GM19455 (cell line): ENCODE measurements at regions not wholly inside any gene's neighbourhood (a gene's known extent, or its start where the extent isn't known, plus 50 kb on each side); places are given as distances from the start of the nearest gene placed in this dataset.

Experiments
- ATAC-seq: cut with Tn5 transposase; IDR thresholded peaks from one replicate; pipeline ENCODE4 v1.9.1; 2021; ENCODE audit not compliant: unreplicated experiment

DNA sequence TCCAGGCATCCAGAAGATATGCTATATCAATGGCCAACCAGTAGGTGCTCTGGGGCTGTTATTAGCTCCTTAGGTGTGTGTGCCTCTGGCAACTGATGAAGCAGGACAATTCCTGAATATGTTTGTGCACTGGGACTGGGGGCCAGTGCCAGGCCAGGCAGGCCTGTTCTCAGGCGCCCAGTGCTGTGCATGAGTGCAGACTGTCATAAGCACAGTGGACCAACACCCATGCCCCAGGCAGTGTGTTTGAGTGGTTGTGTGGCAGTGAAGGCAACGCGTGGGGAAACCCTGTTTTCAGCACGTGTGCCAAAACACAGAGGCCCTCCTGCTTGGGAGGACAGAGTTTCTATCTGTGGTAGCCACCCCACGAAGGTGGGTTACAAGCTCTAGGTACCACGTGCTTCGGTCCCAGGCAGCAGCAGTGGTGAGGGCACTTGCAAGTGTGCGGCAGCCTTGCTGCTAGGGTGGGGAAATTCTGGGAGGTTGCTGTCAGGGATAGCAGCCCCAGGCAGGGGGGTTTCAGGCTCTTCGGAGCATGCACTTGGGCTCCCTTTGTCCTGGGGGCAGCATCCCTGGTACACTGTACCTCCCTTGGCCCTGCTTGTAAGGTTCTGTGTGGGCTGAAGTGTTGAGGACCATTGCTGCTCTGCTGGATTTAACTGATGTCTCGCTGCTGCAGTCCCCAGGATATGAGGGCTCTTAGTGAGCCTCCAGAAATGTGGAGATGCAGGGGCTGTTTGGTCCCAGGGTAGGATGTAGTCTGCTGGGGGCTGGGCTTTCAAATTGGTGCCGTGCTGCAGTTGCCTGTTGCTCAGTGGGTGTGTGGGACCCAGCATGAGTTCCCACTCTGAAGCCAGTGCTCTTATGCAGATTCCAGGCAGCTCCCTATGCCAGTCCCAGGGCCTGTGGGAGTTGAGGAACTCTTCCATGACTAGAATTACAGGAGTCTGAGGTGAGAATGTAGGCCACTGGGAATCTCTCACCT, 280.9 kb downstream of the RPRM start:
- no peak for ATAC-seq

DNA sequence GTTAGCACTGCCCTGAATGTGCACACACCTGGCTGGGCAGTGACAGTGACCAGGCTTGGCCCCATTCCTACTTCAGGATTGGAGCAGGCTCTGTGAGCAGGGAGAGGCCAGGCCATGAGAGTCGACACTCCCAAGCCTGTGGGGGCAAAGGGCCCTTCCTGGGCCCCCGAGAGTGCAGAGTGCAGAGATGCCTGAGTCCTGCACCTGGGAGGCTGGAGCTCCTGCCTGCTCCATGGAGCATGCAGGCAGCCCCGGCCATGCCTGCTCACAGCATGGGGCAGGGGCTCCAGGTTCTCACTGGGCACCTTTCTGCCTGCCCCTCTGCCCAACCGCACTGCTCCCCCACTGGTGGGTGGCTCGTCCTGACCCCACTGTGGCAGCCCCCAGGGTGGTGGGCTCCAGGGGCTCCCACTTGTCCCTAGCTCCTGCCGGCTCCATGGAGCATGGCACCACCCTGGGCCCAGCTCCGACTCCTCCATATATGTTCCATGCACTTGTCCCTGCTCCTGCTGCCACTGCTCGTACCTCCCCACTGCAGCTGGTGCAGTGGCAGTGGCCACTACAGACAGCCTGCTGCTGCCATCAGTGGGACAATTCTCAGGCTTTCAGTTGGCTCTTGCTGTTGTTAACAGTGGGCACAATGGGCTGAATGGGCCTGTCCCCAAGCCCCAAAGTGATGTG, 282.0 kb downstream of the RPRM start:
- no peak for ATAC-seq

DNA sequence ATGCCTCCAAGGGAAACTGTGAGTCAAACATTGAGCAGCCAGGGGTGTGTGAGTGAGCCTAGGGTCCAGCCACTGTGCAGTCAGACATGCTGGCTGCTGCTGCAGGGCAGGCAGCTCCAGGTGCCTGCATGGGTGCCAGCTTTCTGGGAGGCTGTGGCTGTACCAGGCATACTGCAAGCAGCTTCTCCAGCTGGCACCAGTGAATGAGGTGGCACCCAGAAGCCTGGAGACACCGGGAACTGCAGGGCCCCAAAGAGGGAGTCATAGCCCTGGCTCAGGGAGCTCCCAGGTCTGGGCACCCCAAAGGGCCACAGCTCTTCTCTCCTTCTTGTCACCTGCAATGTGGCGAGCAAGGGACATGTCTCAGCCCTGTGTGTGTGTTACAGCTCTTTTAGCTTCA, 283.2 kb downstream of the RPRM start:
- ATAC-seq = no peak

DNA sequence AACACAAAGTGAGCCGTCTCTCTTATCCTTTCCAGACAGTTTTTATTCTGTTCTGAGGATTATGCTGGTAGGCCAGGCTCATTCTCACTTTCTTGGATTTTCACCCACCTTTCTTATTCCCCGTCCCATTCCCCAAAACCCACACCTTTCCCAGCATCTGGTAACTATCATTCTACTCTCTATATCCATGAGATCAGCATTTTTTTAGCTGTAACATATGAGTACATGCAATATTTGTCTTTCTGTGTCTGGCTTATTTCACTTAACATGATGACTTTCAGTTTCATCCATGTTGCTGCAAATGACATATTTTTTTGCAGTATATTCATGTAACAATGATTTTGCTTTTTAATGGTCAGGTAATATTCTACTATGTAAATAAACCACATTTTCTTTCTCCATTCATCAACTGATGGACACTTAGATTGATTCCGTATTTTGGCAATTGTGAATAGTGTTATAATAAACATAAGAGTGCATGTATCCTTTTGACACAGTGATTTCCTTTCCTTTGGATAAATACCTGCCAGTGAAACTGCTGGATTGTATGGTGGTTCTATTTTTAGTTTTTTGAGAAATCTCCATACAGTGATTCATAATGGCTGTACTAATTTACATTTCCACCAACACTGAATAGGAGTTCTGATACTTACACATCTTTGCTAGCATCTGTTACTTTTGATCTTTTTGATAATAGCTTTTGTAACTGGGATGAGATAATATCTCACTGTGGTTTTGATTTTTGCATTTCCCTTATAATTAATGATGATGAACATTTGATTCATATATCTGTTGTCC, 289.3 kb downstream of the RPRM start:
- ATAC-seq = no peak

DNA sequence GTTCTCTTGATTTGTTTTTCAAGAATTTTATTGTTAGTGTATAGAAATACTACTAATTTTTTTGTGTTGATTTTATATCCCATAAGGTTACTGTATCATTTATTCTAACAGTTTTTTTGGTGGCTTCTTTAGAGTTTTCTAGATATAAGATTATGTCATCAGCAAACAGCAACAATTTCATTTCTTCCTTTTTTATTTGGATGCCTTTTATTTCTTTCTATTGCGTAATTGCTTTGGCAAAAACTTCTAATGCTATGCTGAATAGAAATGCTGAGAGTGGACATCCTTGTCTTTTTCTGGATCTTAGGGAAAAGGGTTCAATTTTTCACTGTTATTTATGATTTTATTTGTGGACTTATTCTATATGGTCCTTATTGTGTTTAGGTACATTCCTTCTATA, 298.8 kb downstream of the RPRM start:
- ATAC-seq = no peak

DNA sequence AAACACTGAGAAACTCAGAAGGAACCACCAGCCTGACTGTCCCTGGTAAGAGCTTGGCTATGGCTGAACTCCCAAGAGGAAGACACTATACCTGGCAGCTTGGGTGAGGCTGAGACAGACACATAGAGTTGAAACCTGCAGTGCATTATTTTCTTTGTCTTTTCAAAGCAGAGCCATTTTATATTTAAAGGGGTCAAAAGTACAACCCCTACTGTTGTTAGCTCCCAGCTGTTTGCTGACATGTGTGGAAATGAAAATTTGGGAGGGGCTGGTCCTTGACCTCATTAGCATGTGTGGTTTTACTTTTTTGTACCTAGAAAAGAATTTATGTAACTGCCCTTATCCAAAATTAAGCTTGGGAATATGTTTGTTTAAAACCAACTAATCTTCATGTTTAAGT, 309.0 kb downstream of the RPRM start:
- ATAC-seq = no peak

DNA sequence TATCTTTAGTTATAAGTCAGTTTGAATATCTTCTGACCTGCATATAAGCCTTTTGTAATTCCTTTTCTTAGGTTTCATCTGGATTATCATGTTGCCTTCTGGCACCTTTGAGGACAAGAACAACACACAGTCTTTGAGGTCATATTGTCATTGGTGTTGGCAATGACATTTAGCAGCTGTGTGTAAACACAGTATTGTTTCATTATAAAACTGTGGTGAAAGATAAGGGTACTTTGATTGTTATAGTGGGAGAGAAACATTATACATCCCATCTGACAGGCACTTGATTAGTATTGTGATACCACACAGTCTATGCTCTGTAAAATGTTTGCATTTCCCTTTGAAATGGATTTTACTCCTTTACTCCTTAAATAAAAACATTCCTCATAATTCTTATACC, 313.5 kb downstream of the RPRM start:
- ATAC-seq = no peak

DNA sequence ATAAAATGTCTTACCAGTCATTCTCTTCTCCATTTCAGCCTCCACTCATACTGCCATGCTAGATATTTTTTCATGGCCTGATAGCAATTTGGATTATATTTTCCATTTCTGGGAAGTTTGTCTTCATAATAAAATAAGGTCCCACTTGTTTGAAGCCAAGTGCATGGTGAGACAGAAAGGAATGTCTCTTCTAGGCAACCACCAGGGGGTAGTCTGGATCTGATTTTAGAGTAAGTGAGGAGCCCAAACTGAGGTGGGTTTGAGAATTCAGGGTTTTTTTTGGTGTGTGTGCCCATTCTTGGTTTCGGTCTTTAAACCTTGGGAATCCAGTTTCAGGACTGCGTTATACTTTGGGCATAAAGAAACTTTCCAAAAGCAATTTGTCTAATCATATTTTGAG, 315.5 kb downstream of the RPRM start:
- ATAC-seq = no peak

DNA sequence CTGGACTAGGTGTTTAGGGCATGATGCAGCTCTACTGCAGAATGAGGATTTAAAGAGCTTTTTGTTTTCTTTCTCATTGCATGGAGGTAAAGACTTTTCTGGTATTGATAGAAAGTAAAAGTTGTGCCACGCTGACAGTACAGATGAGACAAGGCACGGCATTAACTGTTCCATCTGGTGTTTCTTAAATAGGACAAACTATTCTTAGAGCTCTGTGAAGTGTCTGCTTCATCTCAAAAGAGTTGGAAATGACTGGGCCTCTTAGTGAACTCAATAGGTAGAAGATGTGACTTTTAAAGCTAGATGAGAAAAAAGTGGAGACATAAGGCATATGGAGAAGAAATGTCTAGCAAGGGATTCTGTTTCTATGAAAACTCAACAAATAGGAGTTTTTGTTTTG, 321.8 kb downstream of the RPRM start:
- no peak for ATAC-seq

DNA sequence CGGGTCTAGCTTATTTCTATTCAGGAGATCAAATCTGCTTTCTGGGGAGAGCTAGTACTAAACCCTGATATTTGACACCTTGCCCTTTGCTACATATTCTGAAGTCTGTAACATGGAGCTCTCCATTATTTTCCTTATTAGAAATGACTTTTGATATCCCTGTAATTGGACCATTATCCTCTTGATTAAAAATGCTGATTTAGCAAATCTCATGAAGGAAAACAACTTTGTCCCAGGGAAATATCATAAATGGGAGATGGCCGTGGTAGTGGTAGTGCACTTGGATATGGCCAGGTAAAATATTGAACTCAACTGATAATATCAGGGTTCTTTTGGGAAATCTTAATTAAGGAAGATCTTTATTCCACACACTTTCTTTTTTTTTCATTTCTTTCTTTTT, 326.5 kb downstream of the RPRM start:
- no peak for ATAC-seq

DNA sequence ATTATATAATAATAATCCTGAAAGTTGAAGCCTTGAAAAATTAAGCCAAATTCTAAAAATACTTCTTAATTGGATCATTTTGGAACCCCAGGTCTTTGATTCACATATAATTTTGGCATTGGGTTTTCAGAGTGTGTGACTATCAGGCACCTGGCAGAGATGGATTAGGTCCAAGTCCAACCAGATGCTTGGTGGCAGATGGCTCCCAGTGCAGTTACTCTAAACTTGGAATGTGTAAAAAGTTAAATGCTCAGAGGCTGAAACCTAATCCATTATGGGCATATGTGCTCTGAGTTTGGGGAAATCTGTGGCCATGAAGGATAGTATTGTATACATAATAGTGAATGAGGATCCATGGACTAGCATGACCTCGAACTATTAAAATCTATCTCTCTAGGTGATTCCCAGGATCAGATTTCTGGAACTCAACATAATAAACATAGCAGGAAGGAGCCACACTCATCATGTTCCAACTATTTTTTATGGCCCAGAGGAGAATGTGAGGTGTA, 333.0 kb downstream of the RPRM start:
- no peak for ATAC-seq

DNA sequence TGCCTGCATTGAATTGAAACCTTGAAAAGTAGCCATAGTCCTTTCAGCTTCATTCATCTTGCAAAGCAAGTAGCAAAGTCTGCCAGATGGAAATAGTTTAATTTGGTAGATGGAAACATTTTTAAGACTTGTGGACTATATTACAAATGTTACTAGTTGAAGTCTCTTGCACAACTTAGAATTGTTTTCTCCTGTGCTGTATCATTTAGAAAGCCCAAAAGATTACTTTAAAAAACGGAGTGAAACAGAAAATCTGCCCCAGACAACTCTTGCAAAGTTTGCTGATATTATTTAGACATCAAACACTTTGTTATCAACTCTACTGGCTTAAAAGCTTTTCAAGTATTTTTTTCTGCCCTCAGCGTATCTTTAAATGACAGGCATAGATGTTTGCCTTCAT, 335.0 kb downstream of the RPRM start:
- no peak for ATAC-seq

DNA sequence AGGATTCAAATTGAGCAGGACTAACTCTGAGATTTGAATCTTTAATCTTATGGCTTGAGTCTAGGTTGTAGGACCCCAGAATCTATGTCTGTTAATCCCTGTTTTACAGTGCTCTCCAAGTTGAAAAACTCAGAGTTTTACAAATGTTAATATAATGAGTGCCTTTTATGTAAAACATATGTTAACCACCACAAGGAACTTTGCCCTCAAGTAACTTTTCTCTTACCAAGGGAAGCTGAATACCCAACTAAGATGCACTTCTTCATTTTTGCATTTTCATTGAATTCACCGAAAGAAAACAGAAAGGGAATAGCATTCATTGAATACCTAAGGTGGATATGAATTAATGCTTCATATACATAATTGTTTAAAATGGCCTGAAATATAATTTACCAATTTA, 338.1 kb downstream of the RPRM start:
- no peak for ATAC-seq

DNA sequence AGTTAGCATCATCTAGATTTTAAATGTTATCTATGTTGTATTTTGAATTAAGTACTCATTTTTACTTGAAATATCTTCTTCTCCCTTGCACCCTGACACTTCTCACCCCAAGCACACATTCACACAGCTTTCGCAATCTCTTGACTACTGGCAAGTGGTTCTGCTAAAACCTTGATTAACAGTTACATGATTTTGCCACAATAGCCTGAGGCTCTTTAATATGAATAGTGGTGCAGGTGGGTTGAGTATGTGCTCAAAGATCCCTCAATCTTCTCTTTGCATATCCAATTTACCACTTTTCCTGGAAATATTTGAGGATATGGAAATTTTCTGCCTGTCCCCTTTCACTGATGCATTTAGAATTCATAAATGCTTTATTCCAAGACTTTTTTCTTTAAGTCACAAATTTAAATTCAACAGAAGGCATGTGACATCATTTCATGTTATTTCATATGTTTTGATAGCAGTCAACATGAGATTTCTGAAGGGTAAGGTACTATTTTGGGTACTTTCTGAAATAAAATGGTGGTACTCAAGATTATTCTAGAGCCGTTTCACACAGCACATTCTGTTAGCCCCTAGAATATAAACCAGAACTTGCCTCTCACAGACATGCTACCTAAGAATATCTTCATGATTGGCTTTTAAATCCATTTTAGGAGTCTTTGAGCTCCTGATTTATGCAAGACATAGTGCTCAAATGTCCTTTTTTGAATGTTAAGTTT, 339.7 kb downstream of the RPRM start:
- ATAC-seq = no peak

DNA sequence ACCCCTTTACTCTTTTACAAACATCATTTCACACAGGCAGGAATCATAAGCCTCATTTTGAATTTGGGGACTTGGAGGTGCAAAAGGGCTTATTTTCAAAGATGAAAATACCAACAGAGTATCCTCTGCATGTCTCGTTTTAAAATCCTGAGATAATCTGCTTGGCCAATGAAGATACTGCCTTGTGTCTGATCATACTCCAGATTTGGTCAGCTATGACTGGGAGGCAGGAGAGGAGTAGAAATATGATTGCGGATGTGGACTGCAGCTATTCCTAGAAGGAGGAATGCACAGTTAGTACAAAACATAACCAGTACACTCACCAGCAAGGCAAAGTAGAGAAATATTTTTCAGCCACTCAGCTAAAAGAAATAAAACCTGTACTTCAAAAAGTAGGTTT, 342.3 kb downstream of the RPRM start:
- no peak for ATAC-seq

DNA sequence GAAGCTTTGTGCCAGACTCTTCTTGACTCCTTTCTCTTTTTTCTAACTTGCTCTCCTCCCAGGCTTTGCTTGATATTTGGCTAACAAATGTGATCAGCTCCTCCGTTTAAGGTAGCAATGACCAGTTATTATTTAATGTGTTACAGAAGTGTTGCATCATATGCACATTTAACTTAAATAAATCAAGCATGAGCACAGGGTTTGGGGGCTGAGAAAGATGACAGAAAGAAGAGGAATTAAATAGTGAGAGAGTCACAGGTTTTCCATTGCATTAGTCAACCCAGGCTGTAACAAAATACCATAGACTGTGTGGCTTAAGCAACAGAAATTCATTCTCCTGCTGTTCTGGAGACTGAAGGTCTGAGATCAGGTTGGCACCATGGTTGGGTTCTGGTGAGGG, 343.8 kb downstream of the RPRM start:
- ATAC-seq = no peak

DNA sequence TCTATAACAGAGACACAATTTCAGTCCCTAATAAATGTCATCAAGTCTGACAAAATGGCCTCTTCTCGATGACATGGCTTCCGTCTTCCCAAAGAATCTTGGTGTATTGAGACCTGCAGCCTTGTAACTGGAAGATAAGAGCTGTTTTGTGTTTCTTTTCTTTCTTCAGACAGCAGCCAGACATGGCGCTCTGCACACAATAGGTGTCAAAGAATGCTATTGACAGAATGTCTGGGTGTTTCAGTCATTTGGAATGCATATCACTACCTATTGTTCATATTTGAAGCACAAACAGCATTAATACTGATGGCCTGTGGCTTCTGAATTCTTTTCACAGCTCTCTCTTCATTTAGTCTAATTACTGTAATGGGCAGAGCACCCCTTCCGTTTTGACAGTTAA, 344.8 kb downstream of the RPRM start:
- ATAC-seq = no peak

DNA sequence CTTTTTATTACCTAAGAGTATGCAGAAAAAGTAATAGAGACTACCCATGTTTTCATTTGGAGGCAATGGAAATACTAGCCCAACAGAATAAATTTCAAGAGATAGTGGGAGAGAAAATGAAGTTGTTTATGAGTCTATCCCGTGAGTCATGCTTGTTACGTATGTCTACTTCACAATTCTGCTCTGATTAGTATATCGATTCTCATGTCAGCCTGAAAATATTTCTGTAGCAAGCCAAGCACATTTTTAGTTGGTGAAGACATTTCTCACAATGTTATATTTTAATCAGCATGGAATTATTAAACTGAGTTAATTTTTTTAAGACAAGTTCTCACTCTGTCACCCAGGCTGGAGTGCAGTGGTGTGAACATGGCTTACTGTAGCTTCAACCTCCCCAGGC, 346.1 kb downstream of the RPRM start:
- ATAC-seq = no peak

DNA sequence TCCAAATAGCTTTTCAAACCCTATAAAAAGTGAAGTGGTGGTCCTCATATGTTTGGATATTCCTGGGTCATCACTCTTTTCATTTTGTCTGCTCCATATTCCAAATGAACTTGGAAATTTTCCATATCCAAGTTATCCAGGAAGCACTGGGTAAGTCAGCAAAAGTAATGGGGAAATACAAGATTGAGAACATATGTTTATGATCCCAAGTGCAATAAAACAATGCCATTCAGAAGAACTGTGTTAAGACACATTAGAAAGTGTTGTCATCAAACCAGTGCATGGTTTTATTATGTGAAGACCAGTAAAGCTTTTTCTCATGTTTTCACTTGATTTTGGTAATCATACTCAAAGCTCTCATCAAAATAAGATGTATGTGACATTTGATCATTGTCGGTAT, 363.4 kb downstream of the RPRM start:
- no peak for ATAC-seq

DNA sequence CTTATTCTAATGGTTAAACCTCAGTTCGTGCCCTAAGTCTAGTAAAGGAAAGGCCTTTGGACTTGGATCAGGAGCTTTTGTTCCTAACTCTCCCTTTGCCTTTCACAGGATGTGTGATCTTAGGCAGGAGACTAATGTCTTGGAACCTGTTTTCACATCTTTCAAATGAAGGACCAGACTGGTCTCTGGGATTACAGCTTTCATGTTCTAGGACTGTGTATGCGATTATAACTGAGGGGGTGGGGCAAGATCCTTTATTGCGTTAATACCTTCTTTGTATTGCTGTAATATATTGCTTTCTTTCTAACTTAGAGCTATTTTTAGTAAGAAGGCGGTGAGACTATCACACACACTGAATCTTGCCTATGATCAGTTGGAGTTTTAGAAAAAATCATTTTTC, 368.1 kb downstream of the RPRM start:
- no peak for ATAC-seq

DNA sequence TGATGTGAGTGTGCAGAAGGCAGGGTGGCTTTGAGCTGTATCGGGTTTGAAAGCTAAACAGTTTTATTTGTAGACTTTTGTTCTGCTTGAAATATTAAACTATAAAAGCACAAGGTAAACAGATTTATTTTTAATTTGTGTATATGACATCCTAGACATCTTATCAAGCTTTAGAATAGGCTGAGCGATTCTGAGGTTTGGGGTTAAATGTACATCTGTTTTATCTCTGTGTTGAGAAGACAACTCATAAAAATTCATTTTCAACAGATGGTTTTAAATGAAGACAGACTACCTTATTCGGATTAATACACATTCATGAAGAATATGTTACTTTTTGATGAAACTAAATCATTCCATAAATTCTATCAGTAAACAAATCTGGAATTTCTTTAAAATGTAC, 368.8 kb downstream of the RPRM start:
- ATAC-seq = no peak
